Lower leg skin (tissue), 4 donors: ENCODE measurements at regions not wholly inside any gene's neighbourhood (a gene's known extent, or its start where the extent isn't known, plus 50 kb on each side); places are given as distances from the start of the nearest gene placed in this dataset.

Experiments used
- DNase-seq, 2 donors: peaks; one replicate each; pipeline ENCODE4 v3.0.0-alpha.2; 2019; ENCODE audit warnings: low spot score in 2 of 2
- H3K4me3 ChIP-seq: fragments of 200-600 bp; sonication (generic); 2 replicates; pipeline ENCODE4 v1.5.1; 2017; ENCODE audit warnings: mild to moderate bottlenecking, low read depth; ENCODE audit not compliant: poor library complexity, severe bottlenecking
- CTCF ChIP-seq, 3 donors: fragments of 450-650 bp; IDR thresholded peaks; one replicate each; pipeline ENCODE4 v1.5.1; 2016; ENCODE audit warnings: antibody characterized with exemption in 3 of 3, mild to moderate bottlenecking in 3 of 3, moderate library complexity in 2 of 3
- POLR2A ChIP-seq, 2 donors: fragments of 450-650 bp; IDR thresholded peaks; one replicate each; pipeline ENCODE4 v1.6.1; 2016 to 2017; ENCODE audit warnings: antibody characterized with exemption in 2 of 2, mild to moderate bottlenecking in 1 of 2, moderate library complexity in 1 of 2
- WGBS, 2 donors: methylation state at CpG; one replicate each; pipeline ENCODE4 v1.1.5; 2018; 5-methylcytosine and 5-hydroxymethylcytosine counted together
- intact Hi-C: fragments of 100-400 bp; cut with DNase I; formaldehyde crosslinking; loops from one replicate; pipeline ENCODE4 v1.15.0; 2023; ENCODE audit warnings: low total_unique reads

- 50 to 63% methylated on average over 6 of the region's 6 CpGs for WGBS, 2 donors
- DNase-seq, result no peak
- intact Hi-C loops, result no loop called here
- TF ChIP-seq POLR2A (IDR thresholded peaks at IDR 0.05) (no peak), CTCF (IDR thresholded peaks at IDR 0.05) (no peak)
- H3K4me3 ChIP-seq, result no peak overlapping the region
These were observed 133.3 kb upstream of the SERTAD2 start for GRCh38 chr2:64787019-64787365.

- TF ChIP-seq POLR2A (IDR thresholded peaks at IDR 0.05) (no peak), CTCF (IDR thresholded peaks at IDR 0.05) (no peak)
- 71 to 80% methylated on average over 5 of the region's 5 CpGs for WGBS, 2 donors
- H3K4me3 ChIP-seq, result no peak overlapping the region
- intact Hi-C loops, result no loop called here
- DNase-seq, result no peak
These were observed 134.0 kb upstream of the SERTAD2 start for GRCh38 chr2:64787698-64788097.

GRCh38 chr2:64789466-64790320, 136.0 kb upstream of the SERTAD2 start:
- TF ChIP-seq CTCF (IDR thresholded peaks at IDR 0.05) (no peak), POLR2A (IDR thresholded peaks at IDR 0.05) (no peak)
- 79 to 81% methylated on average over 9 of the region's 9 CpGs for WGBS, 2 donors
- no peak overlapping the region for H3K4me3 ChIP-seq
- DNase-seq, result no peak
- intact Hi-C loops, result no loop called here

- intact Hi-C loops, result no loop called here
- 96 to 100% methylated on average over 1 of the region's 1 CpG for WGBS, 2 donors
- no peak for DNase-seq
- TF ChIP-seq CTCF (IDR thresholded peaks at IDR 0.05) (no peak), POLR2A (IDR thresholded peaks at IDR 0.05) (no peak)
- no peak overlapping the region for H3K4me3 ChIP-seq
These were observed 138.6 kb upstream of the SERTAD2 start for GRCh38 chr2:64792300-64792699.

GRCh38 chr2:64792995-64793639, 139.4 kb upstream of the SERTAD2 start:
- no peak for DNase-seq
- 70 to 74% methylated on average over 5 of the region's 5 CpGs for WGBS, 2 donors
- intact Hi-C loops, result no loop called here
- TF ChIP-seq POLR2A (IDR thresholded peaks at IDR 0.05) (no peak), CTCF (IDR thresholded peaks at IDR 0.05) (no peak)
- no peak overlapping the region for H3K4me3 ChIP-seq
